KG1 (cell line): ENCODE measurements at regions not wholly inside any gene's neighbourhood (a gene's known extent, or its start where the extent isn't known, plus 50 kb on each side); places are given as distances from the start of the nearest gene placed in this dataset.

Experiments used
- DNase-seq: peaks from one replicate; lab custom pipeline; 2025; lab: John Stamatoyannopoulos, UW

DNA sequence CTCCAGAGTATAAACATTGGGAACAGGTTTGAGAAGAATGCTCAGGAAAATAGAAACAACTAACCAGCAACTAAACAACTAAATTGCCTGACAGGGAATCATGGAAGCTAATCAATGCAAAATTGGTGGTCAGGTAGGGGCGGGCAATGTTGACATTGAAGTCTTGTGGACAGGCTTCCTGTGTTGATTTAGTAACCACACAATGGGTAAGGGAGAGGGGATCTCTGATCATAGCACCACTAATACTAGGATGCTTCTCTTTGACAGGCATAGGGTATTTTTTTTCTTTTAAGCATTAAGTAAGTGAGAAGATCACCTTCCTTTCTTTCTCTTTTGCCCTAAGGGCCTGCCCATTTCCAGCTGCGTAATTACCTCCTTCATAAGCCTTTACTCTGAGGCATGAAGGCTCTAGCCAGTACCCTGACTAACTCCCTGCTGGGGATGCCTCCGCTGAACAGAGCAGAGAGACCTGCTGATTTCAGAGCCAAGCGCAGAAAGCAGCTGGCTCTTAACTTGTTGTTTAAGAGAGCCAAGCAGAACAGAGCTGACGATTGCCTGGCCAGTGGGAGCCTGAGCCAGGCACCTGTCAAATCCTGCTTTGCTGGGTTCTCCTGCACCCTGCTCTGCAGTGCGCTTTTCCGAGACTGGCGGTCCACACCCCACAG is 118.7 kb downstream of the BMP2 start:
- DNase-seq: no peak

- no peak for DNase-seq
These were observed 120.5 kb downstream of the BMP2 start for GRCh38 chr20:6887966-6888365.

DNA sequence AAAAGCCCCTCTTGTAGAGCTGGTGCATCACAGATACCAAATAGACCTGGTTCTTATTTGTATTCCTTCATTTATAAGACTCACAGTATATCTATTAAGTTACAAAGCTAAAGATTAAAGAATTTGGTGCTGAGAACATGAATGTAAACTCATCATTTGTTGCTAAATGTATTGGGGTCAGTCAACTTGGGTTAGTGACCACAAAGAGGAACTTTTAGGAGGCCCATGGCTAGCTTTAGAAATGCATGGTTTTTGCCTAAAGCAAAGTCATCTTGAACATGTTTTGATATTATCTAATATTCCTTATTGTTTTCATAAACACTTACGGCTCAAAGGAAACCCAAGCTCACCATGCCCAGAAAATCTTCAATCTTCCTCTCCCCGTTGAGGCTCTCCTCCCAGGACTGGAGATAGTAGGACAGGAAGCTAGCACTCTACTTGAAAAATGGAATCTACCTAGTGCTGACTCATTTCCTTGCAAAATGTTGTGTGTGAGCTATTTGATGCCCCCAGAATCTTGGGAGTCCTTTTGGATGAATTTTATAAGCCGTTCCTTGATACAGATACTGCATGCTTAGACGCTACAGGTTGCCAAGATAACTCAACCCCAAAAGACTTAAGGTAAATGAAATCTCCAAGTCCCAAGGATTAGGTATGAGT is 121.4 kb downstream of the BMP2 start:
- no peak for DNase-seq

- DNase-seq: no peak
These were observed 125.2 kb downstream of the BMP2 start for GRCh38 chr20:6892724-6893123.

GRCh38 chr20:6898928-6899327 is 131.4 kb downstream of the BMP2 start:
- DNase-seq: no peak

- no peak for DNase-seq
These were observed 139.4 kb downstream of the BMP2 start for GRCh38 chr20:6906871-6907270.

GRCh38 chr20:6908673-6909072 is 141.2 kb downstream of the BMP2 start:
- DNase-seq: no peak

GRCh38 chr20:6909608-6910007 is 142.1 kb downstream of the BMP2 start:
- DNase-seq: no peak

DNA sequence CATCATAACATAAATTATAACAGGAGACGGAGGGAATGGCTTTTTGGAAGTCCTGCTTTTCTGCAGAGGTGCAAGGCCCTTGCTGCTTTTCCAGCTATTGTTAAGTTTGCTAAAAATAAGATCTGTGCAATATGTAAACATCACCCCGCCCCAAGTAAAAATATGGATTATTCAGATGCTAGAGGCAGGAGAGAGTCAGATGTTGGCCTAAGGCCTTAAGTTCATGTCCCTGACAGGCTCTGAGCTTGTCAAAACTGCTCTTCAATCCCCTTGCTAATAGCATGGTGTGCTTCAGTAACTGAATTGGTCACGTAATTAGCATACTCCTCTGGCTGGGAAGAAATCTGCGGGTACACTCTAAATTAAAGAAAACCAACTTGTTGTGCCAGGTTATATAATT is 147.5 kb downstream of the BMP2 start:
- DNase-seq: no peak

DNA sequence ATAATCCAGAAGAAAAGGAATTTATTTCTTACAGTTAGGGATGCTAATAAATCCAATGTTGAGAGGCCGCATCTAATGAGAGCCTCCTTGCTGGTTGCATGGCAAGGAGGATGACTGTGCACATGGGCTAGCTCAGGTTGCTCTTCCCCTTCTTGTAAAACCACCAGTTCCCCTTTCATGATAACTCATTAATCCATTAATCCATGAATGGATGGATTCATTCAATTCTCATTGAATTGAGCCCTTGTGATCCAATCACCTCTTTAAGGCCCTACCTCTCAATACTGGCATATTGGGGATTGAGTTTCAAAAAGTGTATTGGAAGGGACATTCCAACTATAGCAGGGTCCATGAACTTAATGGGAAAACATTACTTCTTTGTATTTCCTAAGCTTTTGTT is 149.5 kb downstream of the BMP2 start:
- DNase-seq: no peak

DNA sequence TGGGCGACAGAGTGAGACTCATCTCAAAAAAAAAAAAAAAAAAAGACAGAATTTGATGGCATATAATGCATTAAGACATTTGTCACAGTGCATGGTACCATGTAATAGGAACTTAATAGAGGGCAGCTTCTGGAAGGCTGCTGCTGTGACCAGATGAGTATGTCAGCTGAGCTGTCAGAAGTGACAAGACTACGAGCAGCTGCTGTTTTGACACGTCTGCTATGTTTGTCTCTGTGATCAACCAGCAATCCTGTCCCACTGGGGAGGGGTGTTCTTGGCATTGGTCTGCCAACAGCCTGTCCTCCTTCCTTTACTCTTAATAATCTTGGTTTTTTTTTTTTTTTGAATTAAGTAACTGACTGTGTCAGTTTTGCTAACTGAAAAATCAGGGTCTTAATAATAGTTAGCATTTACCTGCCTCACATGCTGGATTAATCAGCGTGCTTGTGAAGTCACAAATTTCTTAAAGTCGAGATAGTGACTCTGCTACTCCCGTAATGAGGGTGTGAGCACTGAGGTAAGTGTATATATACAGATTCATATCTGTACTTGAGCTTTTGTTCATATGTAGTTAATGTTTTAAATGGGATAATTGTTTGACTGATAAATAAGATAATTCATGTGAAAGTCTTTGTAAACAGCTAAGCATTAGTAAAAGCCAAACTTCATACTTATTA is 152.4 kb downstream of the BMP2 start:
- DNase-seq: no peak

DNA sequence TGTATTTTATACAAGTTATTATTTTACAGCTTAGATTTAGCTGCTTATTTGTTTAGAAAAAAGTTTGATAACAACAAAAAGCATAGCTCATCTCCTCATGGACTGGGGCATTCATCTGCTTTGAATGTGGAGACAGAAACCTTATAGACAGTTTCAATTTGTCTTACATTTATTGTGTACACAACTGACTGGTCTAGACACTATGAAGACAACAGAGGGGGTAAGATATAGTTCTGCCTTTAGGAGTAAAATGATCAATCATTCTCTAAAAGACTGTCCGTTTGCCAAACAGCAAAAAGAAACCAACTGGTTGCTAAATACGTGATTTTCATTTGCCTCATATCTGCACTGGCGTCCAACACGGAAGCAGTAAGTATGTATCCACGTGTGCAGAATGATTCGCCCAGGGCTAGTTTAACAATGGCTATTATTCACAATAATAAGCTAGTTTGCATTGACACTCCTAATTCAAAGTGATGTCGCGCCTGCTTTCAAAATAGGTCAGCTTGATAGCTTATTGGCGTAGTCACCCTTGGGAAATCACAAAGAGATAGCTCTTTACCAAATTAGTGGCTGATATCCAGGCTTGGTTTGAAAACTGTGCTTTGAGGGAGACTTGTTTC is 153.6 kb downstream of the BMP2 start:
- no peak for DNase-seq

DNA sequence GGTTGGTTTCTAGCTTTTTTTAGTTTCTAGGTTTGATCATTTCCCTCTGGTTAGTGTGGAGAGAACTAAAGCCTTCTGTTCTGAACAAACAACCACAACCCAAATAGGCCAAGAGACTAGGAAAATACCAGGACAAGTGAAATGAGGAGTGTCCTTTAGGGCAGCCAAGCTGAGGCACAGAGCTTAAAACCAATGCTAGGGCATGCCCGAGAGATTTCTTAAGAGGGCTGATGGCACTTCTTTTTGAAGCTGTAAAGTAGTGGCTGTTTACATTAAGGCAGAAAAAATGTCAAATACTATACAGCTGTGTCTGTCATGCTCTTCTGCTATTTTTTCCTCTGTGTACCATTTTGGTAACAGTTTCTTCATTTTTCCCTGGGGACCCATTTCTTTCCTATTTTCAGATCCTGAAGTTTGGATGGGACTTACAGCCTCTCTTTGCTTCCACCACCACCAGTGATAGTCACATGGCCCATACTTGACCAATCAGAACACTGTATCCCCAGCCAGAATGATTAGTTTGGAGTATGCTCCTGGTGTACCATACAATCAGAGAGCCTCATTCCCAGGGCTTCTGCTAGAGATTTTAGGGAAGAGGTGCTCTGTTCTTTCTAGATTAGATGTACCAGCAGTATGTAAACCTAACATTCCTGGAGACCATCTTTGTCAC is 154.4 kb downstream of the BMP2 start:
- no peak for DNase-seq

- DNase-seq: no peak
These were observed 157.2 kb downstream of the BMP2 start for GRCh38 chr20:6924681-6925080.

GRCh38 chr20:6925744-6926278 is 158.3 kb downstream of the BMP2 start:
- no peak for DNase-seq

- DNase-seq: no peak
These were observed 172.6 kb downstream of the BMP2 start for GRCh38 chr20:6940048-6940447.

DNA sequence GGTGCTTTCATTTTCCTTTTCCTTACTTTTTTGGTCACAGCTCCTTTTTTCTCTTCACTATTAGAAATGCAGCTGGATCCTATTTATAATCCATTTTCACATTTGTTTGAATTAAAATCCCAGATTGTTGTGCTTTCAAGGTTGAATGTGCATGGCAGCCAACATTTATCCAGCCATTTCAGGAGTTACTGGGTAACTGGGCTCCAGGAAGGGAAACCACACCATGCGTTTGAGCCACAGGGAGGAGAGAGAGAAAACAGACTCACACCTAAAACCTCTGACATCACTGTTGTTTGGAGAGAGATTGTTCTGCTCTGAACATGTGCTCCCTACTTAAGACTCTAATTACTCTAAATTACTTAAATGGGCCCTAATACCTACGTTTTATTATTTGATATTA is 173.4 kb downstream of the BMP2 start:
- DNase-seq: no peak

DNA sequence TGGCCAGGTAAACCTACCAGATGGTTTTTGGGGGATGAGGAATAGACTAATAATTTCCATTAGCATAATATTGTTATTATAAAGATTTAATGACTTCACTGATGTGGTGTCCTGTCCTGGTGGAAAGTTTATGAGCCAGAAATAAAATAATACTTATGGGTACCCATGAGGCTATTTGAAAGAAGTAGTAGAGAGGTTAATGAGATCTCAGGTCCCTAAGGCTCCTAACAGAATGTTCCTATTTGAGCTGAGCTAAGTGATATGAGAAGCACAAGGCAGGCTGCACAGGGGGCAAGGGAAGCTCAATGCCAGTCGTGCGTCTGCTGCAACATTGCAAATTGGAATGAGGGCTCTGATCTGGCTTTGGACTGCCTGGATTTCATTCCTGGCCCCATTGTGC is 174.1 kb downstream of the BMP2 start:
- no peak for DNase-seq

- no peak for DNase-seq
These were observed 174.8 kb downstream of the BMP2 start for GRCh38 chr20:6942266-6942665.

- DNase-seq: no peak
These were observed 176.8 kb downstream of the BMP2 start for GRCh38 chr20:6944292-6944691.

- DNase-seq: no peak
These were observed 186.1 kb downstream of the BMP2 start for GRCh38 chr20:6953611-6954010.

GRCh38 chr20:6954219-6954618 is 186.7 kb downstream of the BMP2 start:
- no peak for DNase-seq
